Epithelial cell of proximal tubule (primary cell): ENCODE measurements at regions not wholly inside any gene's neighbourhood (a gene's known extent, or its start where the extent isn't known, plus 50 kb on each side); places are given as distances from the start of the nearest gene placed in this dataset.

ENCODE experiments used
- DNase-seq: peaks from one replicate; pipeline ENCODE4 v3.0.0-alpha.2; 2011; ENCODE audit warnings: low read depth
- H3K4me3 ChIP-seq: 2 replicates; pipeline ENCODE4 v1.5.1; 2011; ENCODE audit warnings: low read depth, mild to moderate bottlenecking, low read length
- TF ChIP-seq, protein P1 (sequence below): conservative IDR thresholded peaks from 2 replicates; pipeline ENCODE4 v1.5.1; 2012; ENCODE audit warnings: low read depth, mild to moderate bottlenecking, low read length

DNA sequence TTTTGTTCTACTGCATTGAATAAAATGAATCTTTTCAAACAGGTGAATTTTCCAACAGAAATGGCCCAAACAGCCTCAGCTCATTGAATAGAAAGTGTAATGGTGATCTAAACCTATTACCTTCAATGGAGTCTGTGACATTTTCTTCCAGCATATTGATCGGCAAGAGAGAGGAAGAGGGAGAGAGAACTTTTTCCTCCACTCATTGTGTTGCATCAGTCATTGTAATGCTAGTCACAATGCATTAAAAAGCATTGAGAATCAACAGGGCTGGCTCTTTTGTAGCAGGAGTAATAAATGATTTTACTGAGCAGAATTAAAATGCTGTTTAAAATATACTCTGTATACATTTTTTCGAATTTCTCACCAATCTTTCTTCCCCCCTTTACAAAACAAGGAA is 1794.5 kb upstream of the CELF4 start:
- TF ChIP-seq, protein P1, sequence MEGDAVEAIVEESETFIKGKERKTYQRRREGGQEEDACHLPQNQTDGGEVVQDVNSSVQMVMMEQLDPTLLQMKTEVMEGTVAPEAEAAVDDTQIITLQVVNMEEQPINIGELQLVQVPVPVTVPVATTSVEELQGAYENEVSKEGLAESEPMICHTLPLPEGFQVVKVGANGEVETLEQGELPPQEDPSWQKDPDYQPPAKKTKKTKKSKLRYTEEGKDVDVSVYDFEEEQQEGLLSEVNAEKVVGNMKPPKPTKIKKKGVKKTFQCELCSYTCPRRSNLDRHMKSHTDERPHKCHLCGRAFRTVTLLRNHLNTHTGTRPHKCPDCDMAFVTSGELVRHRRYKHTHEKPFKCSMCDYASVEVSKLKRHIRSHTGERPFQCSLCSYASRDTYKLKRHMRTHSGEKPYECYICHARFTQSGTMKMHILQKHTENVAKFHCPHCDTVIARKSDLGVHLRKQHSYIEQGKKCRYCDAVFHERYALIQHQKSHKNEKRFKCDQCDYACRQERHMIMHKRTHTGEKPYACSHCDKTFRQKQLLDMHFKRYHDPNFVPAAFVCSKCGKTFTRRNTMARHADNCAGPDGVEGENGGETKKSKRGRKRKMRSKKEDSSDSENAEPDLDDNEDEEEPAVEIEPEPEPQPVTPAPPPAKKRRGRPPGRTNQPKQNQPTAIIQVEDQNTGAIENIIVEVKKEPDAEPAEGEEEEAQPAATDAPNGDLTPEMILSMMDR, result no peak
- H3K4me3 ChIP-seq, result no peak overlapping the region
- no peak for DNase-seq

DNA sequence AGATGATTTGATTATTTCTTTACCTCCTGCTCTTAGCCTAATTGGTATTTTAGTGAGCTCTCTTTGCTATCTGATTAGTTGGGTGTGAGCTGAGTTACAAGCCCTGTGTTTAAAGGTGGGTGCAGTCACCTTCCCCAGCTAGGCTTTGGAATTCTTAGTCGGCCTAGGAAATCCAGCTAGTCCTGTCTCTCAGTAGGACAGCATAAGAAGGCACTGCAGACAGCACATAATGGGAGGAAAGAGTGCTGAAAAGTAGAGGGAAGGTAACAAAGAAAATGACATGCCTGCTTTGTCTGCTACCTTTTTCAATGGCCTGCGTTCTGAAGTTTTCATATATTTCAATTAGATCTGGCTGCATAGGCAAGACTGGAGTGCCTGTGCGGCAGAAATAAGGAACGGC is 1794.0 kb upstream of the CELF4 start:
- TF ChIP-seq, protein P1, result no peak
- no peak for DNase-seq
- no peak overlapping the region for H3K4me3 ChIP-seq

DNA sequence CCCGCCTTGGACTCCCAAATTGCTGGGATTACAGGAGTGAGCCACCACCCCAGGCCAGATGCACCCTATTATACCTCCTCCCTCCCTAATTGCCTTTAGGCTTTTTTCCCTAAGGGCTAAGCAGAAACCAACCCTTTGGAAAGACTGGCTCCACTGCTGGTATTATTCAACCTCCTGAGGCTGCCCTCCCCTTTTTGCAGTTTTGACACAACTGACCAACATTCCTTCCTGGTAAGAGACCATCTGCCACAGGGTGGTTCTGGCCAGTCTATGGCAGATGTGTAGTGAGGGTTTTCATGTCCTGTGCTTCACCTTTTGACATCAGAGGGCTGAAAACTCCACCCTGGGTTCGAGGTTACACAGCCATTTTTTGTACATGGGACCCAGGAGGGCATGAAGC is 1785.3 kb upstream of the CELF4 start:
- no peak overlapping the region for H3K4me3 ChIP-seq
- no peak for DNase-seq
- TF ChIP-seq, protein P1, result no peak

DNA sequence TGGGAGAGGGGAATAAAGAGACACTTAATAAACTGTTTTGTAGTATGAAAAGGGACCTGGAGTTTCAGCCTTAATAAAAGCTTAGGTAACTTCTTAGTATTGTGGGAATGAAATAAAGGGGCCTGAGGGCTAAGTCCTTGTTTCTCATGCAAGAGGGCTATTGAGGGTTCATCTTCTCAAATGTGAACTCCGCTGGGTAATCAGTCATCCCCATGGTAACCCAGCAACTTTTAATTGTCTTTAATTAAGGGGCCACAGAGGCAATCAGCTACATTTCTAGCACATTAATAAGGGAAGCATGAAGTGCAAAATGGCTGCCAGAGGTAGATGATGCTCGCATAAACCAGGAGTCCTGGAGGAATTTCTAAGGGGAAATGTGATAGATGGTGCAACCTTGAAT is 1784.2 kb upstream of the CELF4 start:
- H3K4me3 ChIP-seq, result no peak overlapping the region
- no peak for DNase-seq
- TF ChIP-seq, protein P1, result no peak

DNA sequence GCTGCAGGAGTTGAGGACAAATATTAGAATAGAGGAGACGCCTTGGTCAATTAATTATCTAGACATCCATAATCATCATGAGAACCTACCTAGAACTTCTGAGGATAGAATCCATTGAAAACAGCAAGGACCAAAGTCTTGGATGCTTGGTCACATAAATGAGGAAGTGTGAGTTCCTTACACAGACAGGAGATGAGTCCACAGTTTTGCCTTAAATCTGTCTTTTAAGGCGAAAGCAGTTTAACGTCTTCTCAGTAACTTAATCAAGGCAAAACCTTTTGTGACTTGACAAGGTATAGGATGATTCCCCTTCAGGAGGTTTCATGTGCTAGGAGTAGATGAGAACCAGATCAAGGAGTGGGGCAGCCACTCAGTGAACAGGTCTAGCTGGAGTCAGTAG is 1783.2 kb upstream of the CELF4 start:
- H3K4me3 ChIP-seq, result no peak overlapping the region
- no peak for DNase-seq
- TF ChIP-seq, protein P1, result no peak

DNA sequence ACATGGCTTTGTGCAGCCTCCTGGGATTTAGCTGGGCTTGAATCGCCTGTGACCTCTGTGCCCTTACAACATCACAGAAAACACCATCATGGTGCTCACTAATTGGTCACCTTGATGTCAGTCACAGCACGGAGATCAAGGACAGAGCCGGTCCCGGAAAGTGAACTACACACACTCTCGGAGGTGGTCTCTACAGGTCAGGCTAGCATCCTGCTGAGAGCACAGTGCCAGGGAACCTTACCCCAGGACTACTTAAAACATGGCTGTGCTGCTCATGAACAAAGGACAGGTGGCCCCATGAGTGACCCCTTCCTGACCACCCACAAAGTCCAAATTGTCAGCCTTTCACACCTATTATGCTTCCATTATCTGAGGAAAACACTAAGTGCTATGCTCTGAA is 1782.1 kb upstream of the CELF4 start:
- TF ChIP-seq, protein P1, result no peak
- no peak for DNase-seq
- no peak overlapping the region for H3K4me3 ChIP-seq

DNA sequence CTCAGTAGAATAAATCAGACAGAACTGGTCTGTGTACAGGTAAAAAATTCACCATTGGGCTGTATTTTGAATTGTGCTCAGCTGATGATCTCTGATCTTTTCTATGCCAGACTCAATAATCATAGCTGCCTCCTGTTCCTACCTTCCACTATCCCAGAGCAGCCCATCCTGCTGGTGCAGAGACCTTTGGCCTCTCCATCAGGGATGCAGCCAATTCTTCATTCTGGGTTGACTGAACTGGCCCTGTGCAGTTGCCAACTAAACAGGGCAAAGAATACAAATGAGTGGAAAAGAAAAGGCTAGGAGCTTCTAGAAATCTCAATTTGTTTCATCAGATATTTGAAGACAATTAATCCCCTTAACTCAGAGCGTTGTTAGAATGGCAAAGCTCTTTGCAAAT is 1781.3 kb upstream of the CELF4 start:
- no peak for DNase-seq
- H3K4me3 ChIP-seq, result no peak overlapping the region
- TF ChIP-seq, protein P1, result no peak
